GM18499 (cell line): ENCODE measurements at regions not wholly inside any gene's neighbourhood (a gene's known extent, or its start where the extent isn't known, plus 50 kb on each side); places are given as distances from the start of the nearest gene placed in this dataset.

ENCODE experiments used
- ATAC-seq: cut with Tn5 transposase; IDR thresholded peaks from one replicate; pipeline ENCODE4 v1.9.1; 2021; ENCODE audit warnings: moderate number of reproducible peaks; ENCODE audit not compliant: insufficient read depth, unreplicated experiment

DNA sequence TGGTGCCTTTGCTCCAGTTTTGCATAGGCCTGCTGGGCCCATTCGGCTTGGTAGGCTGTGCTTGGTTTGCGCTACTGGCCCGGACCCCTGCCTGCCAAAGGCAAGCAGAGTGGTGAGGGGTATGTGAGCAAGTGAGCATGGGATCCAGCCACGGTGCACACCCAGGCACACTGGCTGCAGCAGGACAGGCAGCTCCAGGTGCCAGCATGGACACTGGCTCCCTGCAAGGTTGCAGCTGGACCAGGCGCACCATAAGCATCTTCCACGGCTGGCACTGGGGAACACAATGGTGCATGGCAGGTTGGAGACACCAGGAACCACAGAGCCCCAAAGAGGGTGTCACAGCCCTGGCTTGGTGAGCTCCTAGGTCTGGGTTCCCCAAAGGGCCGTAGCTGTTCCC is 693.5 kb upstream of the PTBP2 start:
- ATAC-seq: no peak

DNA sequence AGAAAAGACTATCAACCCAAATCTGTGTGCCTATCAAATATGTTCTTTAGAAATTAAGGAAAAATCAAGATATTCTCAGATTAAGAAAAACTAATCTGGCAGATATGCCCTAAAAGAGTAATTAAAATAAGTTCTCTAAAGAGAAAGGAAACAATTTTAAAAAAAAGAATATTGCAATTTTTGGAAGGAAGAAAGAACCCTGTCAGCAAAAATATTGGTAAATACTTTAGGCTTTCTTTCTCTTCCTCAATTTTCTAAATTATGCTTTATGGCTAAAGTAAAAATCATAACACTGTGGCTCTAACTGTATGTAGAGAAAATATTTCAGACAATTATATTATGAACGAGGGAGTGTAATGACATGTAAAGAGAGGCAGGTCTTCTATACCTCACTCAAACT is 691.3 kb upstream of the PTBP2 start:
- no peak for ATAC-seq

DNA sequence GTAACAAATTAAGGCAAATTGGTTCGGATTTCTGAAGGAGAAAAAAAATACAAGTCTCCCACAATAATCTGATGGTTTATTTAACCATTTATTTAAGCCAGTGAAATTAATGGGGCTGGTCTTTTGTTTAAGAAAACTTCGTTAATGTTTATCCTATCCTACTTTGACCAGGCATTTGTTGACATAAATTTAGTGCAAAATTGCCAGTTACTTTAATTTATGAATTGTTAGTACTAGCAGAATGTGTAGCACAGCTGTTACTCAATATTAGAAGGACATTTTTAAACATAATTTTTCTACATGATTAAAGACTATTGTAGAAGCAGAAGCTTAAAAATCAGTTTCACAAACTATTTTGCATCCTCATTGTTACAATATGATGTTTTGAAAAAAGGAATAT is 687.6 kb upstream of the PTBP2 start:
- no peak for ATAC-seq

DNA sequence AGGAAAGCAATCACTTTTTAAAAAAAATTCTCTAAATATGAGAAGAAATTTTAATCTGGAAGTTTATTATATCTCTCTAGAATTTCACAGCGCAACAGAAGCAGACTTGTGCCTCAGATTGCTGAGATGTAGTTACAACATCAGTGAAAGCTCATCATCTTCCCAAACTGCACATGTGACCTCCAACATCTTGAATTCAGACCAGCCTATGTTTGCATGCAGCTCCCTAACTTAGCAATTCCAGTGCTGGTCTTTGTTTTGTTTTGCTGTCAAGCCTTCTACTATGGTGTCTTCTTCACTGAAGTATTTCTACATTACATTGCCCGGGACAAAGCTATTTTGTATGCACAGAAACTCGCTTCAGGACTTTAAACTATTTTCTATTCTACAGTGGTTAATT is 684.8 kb upstream of the PTBP2 start:
- ATAC-seq: no peak

DNA sequence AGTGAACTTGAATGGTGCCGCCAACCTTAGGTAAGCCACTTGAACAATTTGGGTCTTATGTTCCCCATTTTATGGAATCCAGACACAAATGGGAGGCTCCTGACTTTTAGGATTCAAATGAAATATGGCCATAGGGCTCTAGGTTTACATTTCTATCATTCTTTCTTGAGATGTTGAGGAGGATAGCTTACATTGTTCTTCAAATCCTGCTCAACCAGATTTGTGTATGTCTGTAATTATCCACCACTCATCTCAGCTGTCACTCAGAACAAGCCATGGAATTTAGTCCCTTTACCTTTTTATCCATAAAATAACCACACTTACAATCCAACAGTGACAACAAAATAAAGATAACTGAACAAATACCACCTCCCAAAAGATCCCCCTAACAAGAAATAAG is 682.9 kb upstream of the PTBP2 start:
- no peak for ATAC-seq

DNA sequence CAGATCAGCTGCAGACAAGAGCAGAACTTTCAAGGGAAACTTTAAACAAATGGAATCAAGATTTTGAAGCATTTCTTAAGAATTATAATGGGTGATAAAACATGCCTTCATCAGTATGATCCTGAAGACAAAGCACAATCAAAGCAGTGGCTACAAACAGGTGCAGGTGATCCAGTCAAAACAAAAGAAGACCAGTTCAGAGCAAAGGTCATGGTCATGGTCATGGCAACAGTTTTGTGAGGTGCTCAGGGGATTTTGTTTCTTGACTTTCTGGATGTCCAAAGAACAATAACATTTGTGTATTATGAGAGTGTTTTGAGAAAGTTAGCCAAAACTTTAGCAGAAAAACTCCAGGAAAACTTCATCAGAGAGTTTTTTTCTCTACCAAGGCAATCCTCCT is 681.7 kb upstream of the PTBP2 start:
- ATAC-seq: no peak

DNA sequence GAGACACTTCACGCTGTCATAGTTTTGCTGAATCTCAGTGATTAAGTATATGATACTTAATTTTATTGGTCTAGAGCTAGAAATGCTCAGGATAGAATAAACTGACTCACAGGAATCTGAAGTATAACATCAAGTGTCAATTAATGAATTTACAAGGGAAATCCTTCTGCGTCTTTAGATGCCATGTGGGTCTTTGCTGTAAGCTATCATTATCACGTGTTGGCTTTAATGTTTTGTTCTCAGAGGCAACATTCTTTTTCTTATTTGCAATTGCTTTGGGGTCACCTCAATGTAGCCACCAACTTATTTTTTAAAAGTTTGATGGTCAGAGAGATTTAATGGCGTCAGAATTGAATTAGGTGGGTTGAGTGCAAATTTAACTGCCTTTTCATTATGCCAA is 680.1 kb upstream of the PTBP2 start:
- ATAC-seq: no peak

DNA sequence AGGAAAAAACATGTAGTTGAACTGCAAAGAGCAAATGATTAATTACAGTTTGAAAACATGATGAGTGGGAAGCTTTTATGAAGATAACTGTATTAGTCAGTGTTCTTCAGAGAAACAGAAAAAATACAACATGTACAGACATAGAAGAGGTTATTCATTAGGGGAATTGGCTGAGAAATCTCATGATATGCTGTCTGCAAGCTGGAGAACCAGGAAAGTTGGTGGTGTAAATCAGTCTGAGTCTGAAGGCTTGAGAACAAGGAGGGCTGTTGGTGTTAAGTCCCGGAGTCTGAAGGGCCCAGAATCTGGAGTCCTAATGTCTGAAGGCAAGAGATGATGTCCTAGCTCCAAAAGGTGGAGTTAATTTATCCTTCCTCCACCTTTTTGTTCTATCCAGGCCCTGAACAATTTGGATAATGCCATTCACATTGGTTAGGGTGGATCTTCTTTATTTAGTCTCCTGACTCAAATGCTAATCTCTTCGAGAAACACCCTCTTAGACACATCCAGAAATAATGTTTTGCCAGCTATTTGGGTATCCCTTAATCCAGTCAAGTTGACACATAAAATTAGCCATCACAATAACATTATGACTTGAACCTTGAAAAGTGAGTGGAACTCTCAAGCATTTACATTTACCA is 672.9 kb upstream of the PTBP2 start:
- ATAC-seq: no peak

DNA sequence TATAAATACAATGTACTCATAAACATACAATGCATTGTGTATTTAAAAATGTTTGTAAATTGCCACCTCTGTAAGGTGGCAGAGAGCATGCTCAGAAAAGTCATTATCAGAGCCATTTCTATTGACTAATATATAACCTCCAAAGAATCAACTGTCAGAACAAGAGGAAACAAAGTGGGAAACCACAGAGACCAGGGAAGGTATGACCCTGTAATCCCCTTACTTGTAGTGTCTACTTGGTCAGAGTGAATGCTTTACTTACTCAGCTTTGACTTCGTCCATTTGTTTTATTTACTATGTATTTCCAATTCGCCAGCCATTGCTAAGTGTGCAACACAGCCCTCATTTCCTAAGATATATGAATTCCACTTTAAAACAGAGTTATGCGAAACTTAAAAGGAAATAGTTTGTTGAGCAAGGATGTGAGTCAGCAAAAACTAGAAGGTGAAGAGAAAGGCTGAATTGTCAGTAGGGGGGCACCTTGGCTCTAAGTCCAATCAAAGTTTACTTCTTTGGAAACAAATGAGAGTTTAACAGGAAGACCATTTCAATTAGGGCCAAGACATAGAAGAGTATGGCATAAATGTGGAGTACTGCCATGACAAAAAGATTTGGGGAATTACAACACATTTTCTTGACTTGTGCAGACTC is 671.7 kb upstream of the PTBP2 start:
- ATAC-seq: no peak

DNA sequence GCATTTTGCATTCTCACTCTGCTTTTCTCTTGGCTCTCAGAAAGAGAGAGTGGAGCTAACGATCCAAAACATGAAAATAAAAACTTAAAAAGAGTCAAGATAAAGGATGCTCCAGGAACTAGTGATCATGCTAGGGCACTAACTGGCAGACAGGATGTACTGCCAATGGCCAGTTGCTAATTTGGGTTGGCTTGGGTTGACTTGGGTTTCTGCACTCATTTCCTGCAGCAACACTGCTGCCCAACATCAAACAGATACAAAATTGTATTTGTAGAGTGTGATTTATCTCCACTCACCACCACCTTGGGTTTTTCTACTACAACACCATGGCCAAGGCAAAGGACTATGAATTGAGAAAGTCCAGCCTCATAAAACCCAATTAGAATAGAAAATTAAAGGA is 662.3 kb upstream of the PTBP2 start:
- no peak for ATAC-seq

DNA sequence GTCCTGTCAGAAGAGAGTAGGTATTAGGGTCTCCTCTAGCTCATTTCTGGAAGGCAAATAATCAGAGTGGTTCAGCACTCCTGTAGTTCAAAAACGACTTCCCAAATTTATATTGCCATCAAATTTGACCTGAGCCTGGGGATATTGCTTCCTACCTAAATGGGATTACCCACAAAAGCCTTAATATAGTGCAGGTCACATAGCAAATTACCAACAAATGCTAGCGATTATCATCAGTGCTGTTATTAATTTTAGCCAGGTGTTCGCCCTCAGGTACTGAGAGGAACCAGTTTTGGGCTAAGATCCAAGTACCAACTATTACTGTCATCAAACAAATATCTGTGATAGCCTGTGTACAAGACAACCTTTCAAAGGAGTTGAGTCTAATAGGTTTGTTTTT is 661.8 kb upstream of the PTBP2 start:
- ATAC-seq: no peak

DNA sequence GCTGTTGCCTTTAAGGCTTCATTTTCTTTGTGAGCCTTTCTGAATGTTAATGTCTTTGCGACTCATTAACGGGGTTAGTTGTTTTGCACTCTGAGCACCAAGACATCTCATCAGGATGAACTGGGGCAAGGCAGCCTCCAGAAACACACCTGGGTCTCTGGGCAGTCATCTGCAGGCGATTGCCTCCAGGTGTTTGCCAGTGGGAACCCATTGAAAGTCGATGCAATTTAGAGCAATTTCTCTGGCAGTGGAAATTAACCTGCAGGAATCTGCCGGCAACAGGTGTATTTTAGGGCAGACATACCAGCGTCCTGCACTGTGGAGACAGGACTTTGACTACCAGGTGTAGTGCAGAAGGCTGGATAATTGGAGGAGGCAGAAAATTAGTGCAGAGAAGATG is 661.0 kb upstream of the PTBP2 start:
- no peak for ATAC-seq

DNA sequence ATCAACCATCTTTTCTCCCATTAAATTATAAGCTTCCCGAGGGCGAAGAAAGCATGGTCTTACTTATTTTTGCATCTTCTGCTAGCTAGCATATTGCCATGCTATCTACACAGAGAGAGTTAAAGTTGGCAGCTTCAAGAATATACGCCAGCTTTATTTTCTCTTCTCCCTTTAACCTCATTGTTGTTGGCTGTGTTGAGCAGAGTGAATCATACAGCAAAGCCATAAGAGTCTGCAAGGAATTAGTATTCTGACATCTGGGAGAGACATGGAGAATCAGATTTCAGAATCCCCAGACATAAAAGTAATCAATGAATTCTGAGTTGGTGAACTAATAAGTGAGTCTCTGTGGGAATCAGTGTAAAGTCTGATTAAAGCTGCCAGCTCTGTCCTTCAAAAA is 649.6 kb upstream of the PTBP2 start:
- no peak for ATAC-seq

DNA sequence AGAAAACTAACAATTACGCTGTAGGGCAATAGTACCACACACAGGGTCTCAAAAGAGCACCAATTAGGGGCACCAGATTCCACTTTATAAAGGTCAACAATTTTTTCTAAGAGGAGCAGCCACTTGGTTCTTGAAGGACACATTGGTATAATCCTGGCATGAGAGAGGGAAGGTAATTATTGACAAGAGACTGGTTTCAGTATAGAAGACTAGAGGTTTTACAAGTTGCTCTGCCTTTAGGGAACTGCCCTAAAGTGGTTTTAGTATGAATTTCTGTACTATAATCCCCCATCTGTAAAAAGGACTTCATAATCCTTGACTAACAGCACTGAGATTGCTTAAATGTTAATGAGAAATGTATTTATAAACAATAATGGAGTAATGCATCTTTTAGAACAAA is 648.5 kb upstream of the PTBP2 start:
- ATAC-seq: no peak

DNA sequence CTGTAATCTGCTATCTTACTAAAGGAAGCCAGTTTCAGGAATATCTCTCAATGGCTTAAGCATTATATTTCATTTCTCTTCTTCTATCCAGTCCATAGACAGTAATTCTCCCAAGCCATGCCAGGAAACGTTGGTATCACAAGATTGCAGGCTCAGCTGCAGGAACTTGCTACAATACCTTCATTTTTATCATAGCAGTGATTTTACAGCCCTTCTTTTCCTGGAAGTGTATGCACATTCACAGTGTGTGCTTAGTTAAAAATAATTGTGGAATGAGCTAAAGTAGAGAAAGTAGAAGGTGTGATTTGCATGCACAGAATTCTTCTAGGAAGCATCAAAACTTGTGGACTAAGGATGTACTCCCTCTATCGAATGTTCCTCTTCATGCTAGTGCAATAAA is 647.2 kb upstream of the PTBP2 start:
- ATAC-seq: no peak

DNA sequence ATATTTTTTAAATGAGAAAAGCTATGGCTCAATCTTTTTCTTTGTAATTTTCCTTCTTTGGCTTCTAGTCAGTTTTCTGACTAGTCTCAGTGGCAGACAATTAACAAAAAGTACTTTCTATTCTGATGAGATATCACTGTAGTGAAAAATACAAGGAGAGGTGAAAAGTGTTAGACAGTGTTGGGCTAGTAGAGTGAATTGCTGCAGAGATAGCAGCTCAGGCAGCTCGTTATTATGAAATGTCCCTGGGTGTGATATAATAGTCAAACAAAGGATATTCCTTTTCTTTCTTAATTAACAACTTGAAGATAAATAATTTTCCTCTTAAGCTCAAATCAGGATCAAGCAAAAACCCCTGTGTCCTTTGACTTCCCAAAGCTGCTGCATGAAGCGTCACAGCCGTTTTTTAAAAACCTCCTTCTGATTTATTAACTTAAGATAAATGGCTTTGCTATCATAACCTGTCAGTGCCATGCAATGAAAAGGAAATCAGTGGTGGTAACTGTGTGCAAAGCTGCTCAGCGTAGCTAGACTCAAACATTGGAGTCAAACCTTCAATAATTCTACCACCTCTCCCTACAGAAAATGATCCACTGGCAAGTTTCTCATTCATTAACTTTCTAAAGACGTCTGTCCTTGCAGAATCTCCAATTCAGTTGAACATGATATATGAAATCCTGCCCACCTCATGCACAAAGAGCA is 646.6 kb upstream of the PTBP2 start:
- ATAC-seq: no peak

DNA sequence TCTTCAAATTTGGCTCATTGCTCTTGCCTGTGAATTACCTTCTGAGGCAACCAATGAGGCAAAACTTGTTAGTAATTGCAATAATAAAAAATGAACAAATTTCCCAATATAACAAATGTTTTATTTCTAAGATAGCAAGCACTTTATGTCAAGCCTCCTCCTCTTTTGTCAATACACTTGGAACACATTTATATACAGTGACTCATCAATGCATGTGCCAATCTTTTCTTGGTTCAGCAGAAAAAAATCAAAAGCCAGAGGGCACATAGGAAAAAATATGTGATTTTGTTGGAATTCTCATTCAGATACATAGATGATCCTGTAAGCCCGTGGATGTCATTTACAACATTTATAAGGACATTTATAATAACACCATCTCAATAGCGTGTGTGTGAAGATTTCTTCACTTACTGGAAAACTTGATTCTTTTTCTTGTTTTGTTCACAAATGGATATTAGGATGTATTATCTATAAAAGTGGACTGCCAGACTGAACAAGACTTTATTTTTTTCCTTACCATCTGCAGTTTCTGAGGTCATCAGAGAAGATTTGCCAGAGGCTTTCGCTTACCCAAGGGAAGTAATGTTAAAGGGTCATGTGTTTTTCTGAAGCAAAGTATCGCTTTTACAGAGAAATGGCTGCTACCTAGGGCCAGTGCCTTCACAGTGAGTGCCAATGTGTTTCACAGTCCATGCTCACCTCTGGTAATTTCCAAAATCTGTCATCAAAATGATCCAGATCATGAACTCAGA is 645.7 kb upstream of the PTBP2 start:
- no peak for ATAC-seq

DNA sequence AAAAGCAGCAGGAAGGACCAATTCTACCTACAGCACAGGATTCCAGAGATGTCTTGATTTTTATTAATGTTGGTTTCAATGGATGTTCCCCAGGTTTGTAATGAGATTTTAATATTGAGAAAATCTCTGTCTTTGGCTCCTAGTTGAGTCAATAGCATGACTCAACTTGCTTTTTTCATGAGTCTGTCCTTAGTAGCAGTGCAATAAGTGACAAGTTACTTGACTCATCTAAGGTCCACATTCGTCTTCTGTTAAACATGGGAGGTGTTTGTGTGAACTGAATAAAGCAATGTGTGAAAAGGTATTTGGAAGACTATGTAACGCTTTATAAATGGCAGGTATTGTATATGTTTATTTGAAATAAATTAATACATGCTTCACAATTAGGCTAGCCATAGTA is 645.0 kb upstream of the PTBP2 start:
- no peak for ATAC-seq

DNA sequence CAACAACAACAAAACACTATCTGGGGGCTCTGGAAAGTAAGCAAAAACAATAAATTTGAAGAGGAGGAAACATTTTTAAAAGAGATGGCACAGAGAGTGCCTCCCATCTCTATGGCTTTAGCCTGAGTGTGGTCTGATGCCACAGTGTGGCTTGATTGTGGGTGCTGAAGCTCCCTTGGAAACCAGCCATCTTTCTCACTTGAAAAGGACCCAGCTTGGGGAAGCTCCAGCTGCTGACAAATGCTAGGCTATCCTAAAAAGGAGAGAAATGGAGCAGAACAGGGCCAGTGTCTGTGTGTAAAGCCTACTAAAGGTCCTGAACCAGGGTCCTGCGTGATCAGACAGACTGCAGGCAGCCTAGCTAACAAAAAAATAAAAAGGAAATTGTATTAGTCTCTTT is 642.0 kb upstream of the PTBP2 start:
- ATAC-seq: no peak

DNA sequence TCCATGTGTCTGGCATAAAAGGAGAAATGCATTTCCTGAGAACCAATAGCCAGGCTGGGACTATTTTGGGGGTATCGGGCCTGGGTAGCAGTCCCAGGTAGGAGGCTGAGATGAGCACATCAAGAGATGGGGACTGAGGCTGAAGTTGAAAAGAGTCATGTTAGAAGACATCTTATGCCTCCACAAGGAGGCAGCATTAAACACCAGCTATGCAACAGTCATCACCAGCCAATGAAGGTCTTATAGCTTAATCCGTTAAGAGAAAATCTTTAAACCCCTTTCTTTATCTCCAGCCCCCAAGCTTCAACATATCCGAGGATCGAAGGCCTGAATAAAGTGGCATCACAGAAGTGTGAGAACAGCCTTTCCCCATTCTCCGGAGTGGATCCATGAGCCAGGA is 640.7 kb upstream of the PTBP2 start:
- no peak for ATAC-seq

DNA sequence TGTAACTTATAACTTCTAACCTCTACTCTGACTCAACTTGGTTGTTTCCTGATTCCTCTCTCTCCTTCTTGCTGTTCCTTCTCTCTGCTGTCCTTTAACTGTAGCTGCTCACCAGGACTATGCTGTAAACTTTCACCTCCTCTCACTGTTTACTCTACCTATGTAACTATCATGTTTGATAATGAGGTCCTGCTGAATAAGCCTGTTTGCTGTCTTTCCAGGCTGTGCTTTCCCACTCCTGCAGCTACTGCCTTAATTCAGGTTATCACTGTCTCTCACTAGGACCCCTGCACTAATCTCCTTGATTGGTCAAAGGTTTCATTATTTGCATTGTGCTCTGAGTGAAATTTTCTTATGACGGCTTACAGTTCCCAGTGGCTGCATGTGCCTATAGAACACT is 633.9 kb upstream of the PTBP2 start:
- no peak for ATAC-seq
